Neural crest cell (in vitro differentiated cells): ENCODE measurements at regions not wholly inside any gene's neighbourhood (a gene's known extent, or its start where the extent isn't known, plus 50 kb on each side); places are given as distances from the start of the nearest gene placed in this dataset.

ENCODE experiments used
- DNase-seq: peaks from one replicate; pipeline ENCODE4 v3.0.0; 2021; ENCODE audit warnings: low read depth, mixed read lengths, low spot score
- H3K27ac Mint-ChIP-seq: one replicate; pipeline ENCODE4 v1.8.0; 2021; ENCODE audit warnings: mild to moderate bottlenecking, mixed read lengths; ENCODE audit not compliant: unreplicated experiment
- H3K27me3 Mint-ChIP-seq: 2 replicates; pipeline ENCODE4 v1.8.0; 2021; ENCODE audit warnings: low read depth, mild to moderate bottlenecking, mixed read lengths
- H3K36me3 Mint-ChIP-seq: 2 replicates; pipeline ENCODE4 v1.8.0; 2021; ENCODE audit warnings: low read depth, mild to moderate bottlenecking, mixed read lengths
- H3K4me1 Mint-ChIP-seq: 2 replicates; pipeline ENCODE4 v1.8.0; 2021; ENCODE audit warnings: mixed read lengths
- H3K4me3 Mint-ChIP-seq: one replicate; pipeline ENCODE4 v1.8.0; 2021; ENCODE audit warnings: mild to moderate bottlenecking, mixed read lengths
- H3K9me3 Mint-ChIP-seq: 2 replicates; pipeline ENCODE4 v1.8.0; 2021; ENCODE audit warnings: mixed read lengths
- CTCF ChIP-seq: fragments of 200-600 bp; sonication (generic); conservative IDR thresholded peaks from 2 replicates; pipeline ENCODE4 v1.5.0; 2021; ENCODE audit warnings: antibody characterized with exemption, mild to moderate bottlenecking

GRCh38 chr1:196105901-196106300, 502.3 kb downstream of the KCNT2 start:
- Mint-ChIP-seq H3K36me3 (peaks cover 15% of the 10 kb centered on the region), H3K4me1 (peaks cover 8% of the 10 kb centered on the region), H3K27ac (no peak overlapping the region), H3K4me3 (no peak overlapping the region), H3K9me3 (peaks cover 24% of the 10 kb centered on the region), H3K27me3 (no peaks in the 10 kb centered on the region)
- no peak for DNase-seq
- TF ChIP-seq CTCF = no peak

- peaks cover 19% of the 10 kb centered on the region for H3K9me3 Mint-ChIP-seq
- no peak overlapping the region for H3K4me3 Mint-ChIP-seq
- H3K4me1 Mint-ChIP-seq = peaks cover 13% of the 10 kb centered on the region
- no peak overlapping the region for H3K27ac Mint-ChIP-seq
- DNase-seq = no peak
- no peaks in the 10 kb centered on the region for H3K27me3 Mint-ChIP-seq
- H3K36me3 Mint-ChIP-seq = peaks cover 16% of the 10 kb centered on the region
- TF ChIP-seq CTCF = no peak
Measured at GRCh38 chr1:196102826-196103225, 505.4 kb downstream of the KCNT2 start.

GRCh38 chr1:196098000-196098399, 510.2 kb downstream of the KCNT2 start:
- Mint-ChIP-seq H3K9me3 (peaks cover 13% of the 10 kb centered on the region), H3K4me3 (no peak overlapping the region), H3K27me3 (no peaks in the 10 kb centered on the region), H3K4me1 (peaks cover 14% of the 10 kb centered on the region), H3K27ac (peak overlapping the region; percentile 2), H3K36me3 (peaks cover 12% of the 10 kb centered on the region)
- TF ChIP-seq CTCF = no peak
- DNase-seq = no peak

GRCh38 chr1:196094821-196095220, 513.4 kb downstream of the KCNT2 start:
- Mint-ChIP-seq H3K27me3 (no peaks in the 10 kb centered on the region), H3K27ac (no peak overlapping the region), H3K4me3 (no peak overlapping the region), H3K36me3 (no peaks in the 10 kb centered on the region), H3K4me1 (peaks cover 14% of the 10 kb centered on the region), H3K9me3 (no peaks in the 10 kb centered on the region)
- DNase-seq = no peak
- no peak for TF ChIP-seq CTCF

GRCh38 chr1:196091397-196092135, 516.7 kb downstream of the KCNT2 start:
- H3K27me3 Mint-ChIP-seq = no peaks in the 10 kb centered on the region
- H3K27ac Mint-ChIP-seq = no peak overlapping the region
- H3K36me3 Mint-ChIP-seq = no peaks in the 10 kb centered on the region
- no peak for TF ChIP-seq CTCF
- H3K4me3 Mint-ChIP-seq = no peak overlapping the region
- H3K9me3 Mint-ChIP-seq = no peaks in the 10 kb centered on the region
- H3K4me1 Mint-ChIP-seq = no peaks in the 10 kb centered on the region
- no peak for DNase-seq
